SHP77 (cell line): ENCODE measurements at regions not wholly inside any gene's neighbourhood (a gene's known extent, or its start where the extent isn't known, plus 50 kb on each side); places are given as distances from the start of the nearest gene placed in this dataset.
"Not testable (repeated sequence)": the region's sequence is repeated elsewhere in the genome, so short reads cannot be mapped to it uniquely, and the experiment has no call there.

Experiments used
- DNase-seq, 2 experiments: peaks; one replicate each; lab custom pipeline; 2025; lab: John Stamatoyannopoulos, UW

GRCh38 chr20:53719171-53719803, 125.6 kb upstream of the ZNF217 start:
- not testable (repeated sequence) for DNase-seq

DNA sequence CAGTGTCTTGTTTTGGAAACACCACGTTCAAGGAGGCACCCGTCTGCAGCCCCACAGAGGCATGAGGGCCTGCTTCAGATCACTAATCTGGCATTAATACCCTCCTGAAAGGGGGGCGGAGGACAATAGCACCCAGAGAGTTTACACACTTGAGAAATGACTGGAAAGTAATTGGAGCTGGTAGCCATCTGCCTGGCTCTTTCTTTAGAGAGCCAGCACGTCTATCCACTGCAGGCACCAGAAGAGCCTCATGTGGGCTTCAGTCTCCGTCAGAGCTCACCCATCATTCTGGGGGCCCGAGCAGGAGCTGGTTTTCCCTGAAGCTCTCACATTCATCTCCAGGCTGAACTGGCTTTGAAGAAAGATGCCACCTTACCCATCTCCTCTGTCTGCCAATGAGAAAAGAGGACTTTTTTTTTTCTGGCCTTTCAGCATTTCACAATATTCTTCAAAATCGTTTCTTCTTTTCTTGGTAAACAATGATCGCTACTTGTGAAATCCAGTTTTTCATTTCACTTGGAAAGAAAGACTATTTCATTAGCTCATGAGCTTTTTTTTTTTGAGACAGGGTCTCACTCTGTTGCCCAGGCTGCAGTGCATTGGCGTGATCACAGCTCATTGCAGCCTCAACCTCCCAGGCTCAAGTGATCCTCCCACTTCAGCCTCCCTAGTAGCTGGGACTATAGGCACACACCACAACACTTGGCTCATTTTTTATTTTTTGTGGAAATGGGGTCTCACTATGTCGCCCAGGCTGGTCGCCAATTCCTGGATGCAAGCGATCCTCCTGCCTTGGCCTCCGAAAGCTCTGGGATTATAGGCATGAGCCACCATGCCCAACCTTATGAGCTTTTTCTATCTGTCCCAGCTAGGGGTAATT, 124.7 kb upstream of the ZNF217 start:
- no peak for DNase-seq

- DNase-seq, result no peak
Measured at GRCh38 chr20:53716395-53716794, 122.8 kb upstream of the ZNF217 start.

- DNase-seq, result no peak
Measured at GRCh38 chr20:53714524-53714923, 120.9 kb upstream of the ZNF217 start.

GRCh38 chr20:53713328-53714056, 119.9 kb upstream of the ZNF217 start:
- DNase-seq, result no peak

DNA sequence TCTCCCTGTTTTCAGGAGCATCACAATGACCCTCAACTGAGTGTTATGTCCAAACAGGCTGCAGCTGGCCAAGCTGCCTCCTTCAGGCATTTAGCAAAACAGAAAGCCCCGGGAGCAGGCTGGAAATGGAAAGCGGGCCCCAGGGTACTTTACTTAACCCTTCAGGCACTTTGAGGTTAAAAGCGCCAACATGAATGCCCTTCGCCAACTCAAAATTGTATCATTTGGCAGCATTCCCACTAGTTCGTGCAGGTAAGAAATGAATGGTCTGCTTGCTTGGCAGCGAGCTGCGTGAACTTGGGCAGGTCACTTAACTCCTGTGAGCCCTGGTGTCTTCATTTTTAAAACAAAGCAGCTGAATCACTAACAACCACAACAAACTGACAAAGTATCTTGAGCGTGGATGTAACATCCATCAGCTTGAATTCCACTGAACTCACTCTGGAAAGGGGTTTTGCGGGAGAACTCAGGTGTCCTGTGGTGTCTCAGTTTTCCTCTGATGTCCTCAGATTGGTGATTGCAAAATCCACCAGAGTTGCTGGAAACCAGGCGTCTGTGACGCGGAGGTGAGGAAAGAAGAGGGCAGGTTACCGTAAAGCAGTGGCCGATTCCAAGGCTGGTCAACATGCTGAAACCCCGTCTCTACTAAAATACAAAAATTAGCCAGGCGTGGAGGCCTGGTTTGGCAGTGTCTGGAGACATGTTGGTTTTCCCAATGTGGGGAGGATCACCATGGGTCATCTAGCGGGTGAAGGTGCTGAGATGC, 118.8 kb upstream of the ZNF217 start:
- DNase-seq, result no peak

DNA sequence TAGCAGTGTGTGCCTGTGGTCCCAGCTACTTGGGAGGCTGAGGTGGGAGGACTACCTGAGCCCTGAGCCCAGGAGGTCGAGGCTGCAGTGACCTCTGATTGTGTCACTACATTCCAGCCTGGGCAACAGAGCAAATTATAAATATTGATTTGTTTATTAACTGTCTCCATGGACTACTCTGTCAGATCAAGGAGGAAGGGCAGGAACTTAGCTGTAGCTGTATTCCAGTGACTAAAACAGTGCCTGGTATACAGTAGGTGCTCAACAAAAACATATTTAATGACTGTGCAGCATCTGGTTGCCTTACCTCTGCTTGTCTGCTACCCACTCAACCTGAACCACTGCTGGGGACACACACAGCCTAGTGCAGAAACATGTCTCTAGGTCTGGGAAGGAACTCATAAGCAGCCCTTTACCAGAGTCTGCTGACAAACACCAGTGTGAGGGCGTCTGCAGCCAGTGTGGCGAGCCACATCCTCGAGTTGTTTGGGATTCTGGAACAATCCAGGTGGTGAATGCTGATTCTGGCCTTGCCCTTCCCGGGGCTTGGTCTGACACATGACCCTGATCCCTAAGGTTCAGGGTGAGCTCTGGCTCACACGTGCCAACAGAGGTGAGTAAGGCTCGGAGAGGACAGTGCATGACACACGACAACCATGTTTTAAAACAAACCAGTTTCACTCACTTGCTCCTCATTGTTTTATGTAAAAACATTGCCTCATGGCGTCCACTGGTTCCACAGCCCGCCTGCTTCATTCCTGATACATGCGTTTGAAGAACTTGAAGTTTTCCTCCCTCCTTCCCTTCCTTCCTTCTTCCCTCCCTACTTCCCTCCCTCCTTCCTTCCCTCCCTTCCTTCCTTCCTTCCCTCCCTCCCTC, 117.9 kb upstream of the ZNF217 start:
- no peak for DNase-seq

- no peak for DNase-seq
Measured at GRCh38 chr20:53708129-53708968, 114.7 kb upstream of the ZNF217 start.

- no peak for DNase-seq
Measured at GRCh38 chr20:53707371-53708055, 113.9 kb upstream of the ZNF217 start.

GRCh38 chr20:53706466-53707370, 113.1 kb upstream of the ZNF217 start:
- no peak for DNase-seq

GRCh38 chr20:53706008-53706465, 112.4 kb upstream of the ZNF217 start:
- DNase-seq, result no peak

DNA sequence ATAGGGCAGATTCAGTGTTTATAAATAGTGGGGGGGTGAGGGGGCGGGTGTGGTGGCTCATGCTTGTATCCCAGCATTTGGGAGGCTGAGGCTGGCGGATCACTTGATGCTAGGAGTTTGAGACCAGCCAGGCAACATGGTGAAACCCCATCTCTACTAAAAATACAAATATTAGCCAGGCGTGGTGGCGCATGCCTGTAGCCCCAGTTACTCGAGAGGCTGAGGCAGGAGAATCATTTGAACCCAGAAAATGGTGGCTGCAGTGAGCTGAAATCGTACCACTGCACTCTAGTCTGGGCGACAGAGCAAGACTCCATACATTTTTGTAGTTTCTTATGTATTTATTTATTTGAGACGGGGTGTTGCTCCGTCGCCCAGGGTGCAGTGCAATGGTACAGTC, 109.0 kb upstream of the ZNF217 start:
- DNase-seq, result no peak

DNA sequence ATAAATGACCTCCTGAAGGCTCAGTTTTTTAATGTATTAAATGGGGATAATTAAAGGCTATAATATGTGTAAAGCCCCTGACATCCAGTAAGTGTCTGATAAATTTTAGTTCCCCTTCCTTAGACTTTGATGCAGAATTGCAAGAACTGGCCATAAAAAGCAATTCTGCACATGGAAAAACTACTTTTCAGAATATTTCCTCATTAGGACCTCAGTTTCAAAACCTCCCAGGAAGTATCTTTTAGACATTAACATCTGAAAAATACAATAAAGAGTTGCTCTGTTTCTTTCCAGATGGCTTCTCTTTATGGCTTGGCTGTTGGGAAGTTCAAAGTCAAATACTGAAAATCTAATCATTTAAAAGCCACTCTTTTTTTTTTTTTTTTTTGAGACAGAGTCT, 106.3 kb upstream of the ZNF217 start:
- no peak for DNase-seq

- DNase-seq, result no peak
Measured at GRCh38 chr20:53699085-53699674, 105.5 kb upstream of the ZNF217 start.

DNA sequence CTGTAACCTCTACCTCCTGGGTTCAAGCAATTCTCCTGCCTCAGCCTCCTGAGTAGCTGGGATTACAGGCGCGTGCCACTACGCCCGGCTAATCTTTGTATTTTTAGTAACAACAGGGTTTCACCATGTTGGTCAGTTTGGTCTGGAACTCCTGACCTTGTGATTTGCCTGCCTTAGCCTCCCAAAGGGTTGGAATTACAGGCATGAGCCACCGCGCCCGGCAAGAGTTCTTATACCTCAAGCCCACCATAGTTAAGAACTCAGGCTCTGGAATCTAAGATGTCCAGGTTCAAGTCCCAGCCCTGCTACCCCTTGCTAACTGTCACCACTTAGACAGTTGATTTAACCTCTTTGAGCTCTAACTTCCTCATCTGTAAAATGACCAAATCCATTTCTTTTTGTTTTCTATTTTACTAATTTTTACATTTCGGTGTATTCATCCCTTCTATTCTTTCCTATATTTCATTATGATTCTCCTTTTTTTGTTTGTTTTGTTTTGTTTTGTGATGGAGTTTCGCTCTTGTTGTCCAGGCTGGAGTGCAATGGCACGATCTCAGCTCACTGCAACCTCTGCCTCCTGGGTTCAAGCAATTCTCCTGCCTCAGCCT, 104.8 kb upstream of the ZNF217 start:
- no peak for DNase-seq

DNA sequence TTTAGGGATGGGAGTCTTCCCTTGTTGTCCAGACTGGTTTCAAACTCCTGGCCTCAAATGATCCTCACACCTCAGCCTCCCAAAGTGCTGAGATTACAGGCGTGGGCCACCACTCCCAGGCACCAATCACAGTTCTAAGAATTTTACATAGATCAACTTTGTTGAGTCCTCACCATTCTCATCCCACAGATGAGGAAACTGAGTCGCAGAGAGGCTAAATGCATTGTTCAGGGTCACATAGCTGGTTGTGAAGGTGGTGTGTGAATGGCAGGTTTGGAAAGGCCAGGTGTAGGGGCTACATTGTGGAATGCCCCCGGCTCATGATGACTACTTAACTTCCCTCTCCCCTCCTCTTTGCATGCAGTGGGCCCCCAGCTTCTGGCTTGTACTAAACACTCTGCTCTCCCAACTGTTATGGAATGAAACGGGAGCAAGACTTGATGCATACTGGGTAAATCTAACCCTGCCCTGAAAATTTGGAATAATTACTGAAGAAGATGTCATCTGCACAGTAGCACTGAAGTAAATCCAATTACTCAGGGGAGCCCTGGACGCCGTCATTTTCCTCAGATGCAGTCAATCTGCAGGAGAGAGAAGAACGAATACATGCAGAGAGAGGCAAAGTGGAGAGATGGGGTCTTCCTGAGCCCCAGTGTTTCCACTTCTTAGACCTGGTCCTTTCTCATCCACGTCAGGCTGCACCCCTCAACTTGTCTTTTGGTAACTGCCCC, 102.3 kb upstream of the ZNF217 start:
- no peak for DNase-seq
